MV-4-11 (cell line): ENCODE measurements at regions not wholly inside any gene's neighbourhood (a gene's known extent, or its start where the extent isn't known, plus 50 kb on each side); places are given as distances from the start of the nearest gene placed in this dataset.
A peak's percentile ranks its signal among the peaks of the same experiment; 100 is the strongest.
"Not testable (repeated sequence)": the region's sequence is repeated elsewhere in the genome, so short reads cannot be mapped to it uniquely, and the experiment has no call there.

Experiments used
- DNase-seq: peaks from one replicate; lab custom pipeline; 2025; lab: John Stamatoyannopoulos, UW

- DNase-seq: no peak
Observed at GRCh38 chr15:95698951-95699350, 631.5 kb upstream of the NR2F2 start.

GRCh38 chr15:95699578-95699977 lies 630.9 kb upstream of the NR2F2 start:
- DNase-seq: no peak

GRCh38 chr15:95700692-95701091 lies 629.8 kb upstream of the NR2F2 start:
- DNase-seq: not testable (repeated sequence)

GRCh38 chr15:95701410-95701809 lies 629.1 kb upstream of the NR2F2 start:
- DNase-seq: no peak

- DNase-seq: no peak
Observed at GRCh38 chr15:95709959-95710695, 620.4 kb upstream of the NR2F2 start.

- DNase-seq: no peak
Observed at GRCh38 chr15:95712785-95713184, 617.7 kb upstream of the NR2F2 start.

GRCh38 chr15:95713324-95713723 lies 617.2 kb upstream of the NR2F2 start:
- DNase-seq: no peak

GRCh38 chr15:95715116-95715903 lies 615.2 kb upstream of the NR2F2 start:
- no peak for DNase-seq

GRCh38 chr15:95715906-95716656 lies 614.4 kb upstream of the NR2F2 start:
- DNase-seq: no peak

GRCh38 chr15:95716708-95717107 lies 613.8 kb upstream of the NR2F2 start:
- DNase-seq: no peak

GRCh38 chr15:95718441-95718840 lies 612.1 kb upstream of the NR2F2 start:
- no peak for DNase-seq

- no peak for DNase-seq
Observed at GRCh38 chr15:95724908-95725633, 605.4 kb upstream of the NR2F2 start.

- DNase-seq: no peak
Observed at GRCh38 chr15:95726891-95727290, 603.6 kb upstream of the NR2F2 start.

GRCh38 chr15:95733931-95734330 lies 596.6 kb upstream of the NR2F2 start:
- no peak for DNase-seq

- DNase-seq: no peak
Observed at GRCh38 chr15:95734422-95735316, 595.8 kb upstream of the NR2F2 start.

GRCh38 chr15:95737060-95737459 lies 593.4 kb upstream of the NR2F2 start:
- no peak for DNase-seq

- no peak for DNase-seq
Observed at GRCh38 chr15:95739131-95739530, 591.4 kb upstream of the NR2F2 start.

GRCh38 chr15:95741830-95742229 lies 588.7 kb upstream of the NR2F2 start:
- DNase-seq: no peak

GRCh38 chr15:95742256-95742655 lies 588.2 kb upstream of the NR2F2 start:
- no peak for DNase-seq

GRCh38 chr15:95742836-95743235 lies 587.7 kb upstream of the NR2F2 start:
- DNase-seq: no peak

- peak; percentile 27 for DNase-seq
Observed at GRCh38 chr15:95757171-95757570, 573.3 kb upstream of the NR2F2 start.
